Activated CD4-positive, alpha-beta T cell treated with anti-CD3 and anti-CD28 coated beads, Interleukin-2, amount 50 U/mL, for 4 hours (primary cell): ENCODE measurements at regions not wholly inside any gene's neighbourhood (a gene's known extent, or its start where the extent isn't known, plus 50 kb on each side); places are given as distances from the start of the nearest gene placed in this dataset.
"Not testable (repeated sequence)": the region's sequence is repeated elsewhere in the genome, so short reads cannot be mapped to it uniquely, and the experiment has no call there.

Experiments
- DNase-seq, 2 experiments: peaks; one replicate each; pipeline ENCODE4 v3.0.0-alpha.2; 2020

GRCh38 chr13:99078017-99078771 is 100.3 kb upstream of the DOCK9 start:
- DNase-seq = no peak

- no peak for DNase-seq
Observed at GRCh38 chr13:99080131-99080530, 102.3 kb upstream of the DOCK9 start.

GRCh38 chr13:99083981-99084380 is 106.1 kb upstream of the DOCK9 start:
- no peak for DNase-seq

DNA sequence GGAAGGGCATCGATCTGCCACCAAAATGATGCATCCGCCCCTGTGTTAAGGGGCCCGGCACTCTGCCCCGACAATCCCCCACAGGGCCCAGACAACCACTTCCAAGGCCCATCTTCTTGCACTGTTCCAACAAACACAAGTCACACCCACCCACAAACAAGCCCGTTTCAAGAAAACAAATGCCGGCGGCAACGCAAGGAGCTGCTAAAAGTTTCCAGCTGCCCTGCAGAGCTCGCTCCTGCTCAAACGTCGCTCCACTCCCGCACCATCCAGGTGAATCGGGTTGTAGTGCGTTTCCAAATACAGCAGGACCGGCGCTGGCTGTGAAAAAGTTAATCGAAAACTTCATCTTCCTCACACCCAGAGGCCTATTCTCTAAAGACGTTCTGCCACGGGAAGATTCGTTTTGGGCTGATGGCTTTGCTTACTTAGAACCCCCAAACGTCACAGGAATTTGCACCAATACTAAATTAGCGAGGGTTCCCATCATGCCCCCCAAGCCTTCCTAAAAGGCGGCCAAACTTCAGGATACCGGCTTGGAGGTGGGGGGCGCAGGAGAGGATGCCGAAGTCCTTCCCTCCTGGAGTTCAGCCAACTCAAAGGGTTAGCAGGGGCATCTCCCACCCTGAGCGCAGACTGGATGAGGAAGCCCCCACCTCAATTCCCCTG is 107.4 kb upstream of the DOCK9 start:
- peak in 1 of 2 experiments; percentile 4 for DNase-seq

GRCh38 chr13:99085808-99086266 is 108.0 kb upstream of the DOCK9 start:
- DNase-seq = no peak

- peak; percentile 72 to 79 for DNase-seq
Observed at GRCh38 chr13:99086267-99087097, 108.6 kb upstream of the DOCK9 start.

DNA sequence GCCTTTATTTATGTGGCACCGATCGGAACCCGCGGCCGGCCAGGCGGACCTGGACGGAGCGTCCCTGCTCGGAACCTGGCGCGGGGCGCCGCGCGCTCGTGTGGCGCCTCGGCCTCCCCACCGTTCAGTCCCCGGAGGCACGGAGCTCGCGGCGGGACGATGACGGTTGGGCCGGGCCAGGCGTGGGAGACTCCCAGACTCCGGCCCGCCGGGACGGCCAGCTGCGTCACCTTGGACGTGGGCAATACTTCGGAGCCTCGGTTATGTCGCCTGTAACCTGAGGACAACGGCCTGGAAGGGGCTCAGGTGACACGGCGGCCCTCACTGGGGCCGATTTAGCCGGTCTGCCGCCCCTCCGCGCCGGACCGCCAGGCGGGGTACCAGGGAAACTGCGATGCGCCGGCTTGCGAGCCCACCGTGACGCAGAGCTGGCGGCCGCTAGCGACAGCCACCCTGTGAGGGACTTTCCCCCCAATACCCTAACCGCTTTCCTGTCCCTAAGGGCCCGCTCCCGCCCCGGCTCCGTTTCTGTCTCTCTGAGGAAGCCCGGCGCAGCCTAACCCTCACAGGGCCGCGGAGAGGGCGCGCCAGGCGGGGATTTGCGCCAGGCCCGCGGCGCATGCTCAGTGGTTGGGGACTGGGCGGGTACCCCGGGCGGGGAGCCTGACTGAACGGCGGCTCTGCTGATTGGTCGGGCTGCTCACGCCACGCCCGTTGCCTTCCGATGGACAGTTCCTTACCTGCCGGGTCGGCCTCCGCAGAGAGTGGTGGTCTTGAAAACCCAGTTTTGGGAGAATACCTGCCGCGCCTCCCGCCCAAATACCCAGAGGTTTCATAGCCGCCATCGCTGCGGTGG is 109.5 kb upstream of the DOCK9 start:
- peak; percentile 89 to 91 for DNase-seq

DNA sequence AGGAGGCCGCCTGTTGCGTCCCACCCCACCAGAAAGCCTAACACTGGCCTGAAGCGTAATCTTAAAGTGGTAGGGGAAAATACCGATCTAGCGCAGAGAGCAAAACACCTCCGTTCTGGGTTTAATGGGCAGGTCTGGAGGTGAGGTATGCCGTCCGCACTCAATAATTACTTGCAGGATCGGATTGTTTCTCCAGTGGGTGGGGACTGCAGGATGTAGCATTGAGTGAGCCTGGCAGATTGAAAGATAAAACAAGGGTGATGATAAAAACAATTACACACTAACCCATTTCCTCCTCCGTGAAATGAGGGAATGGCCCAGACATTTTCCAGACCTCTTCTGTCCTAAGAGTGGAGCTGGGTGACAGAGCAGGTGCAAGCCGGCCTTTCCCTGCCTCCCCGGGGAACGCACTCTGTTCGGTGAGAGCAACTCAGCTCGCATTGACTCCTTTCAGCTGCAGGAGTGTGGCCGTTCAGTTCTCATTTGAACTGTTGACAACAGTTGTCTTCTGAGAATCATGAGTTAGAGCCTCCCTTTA is 110.2 kb upstream of the DOCK9 start:
- DNase-seq = peak in 1 of 2 experiments; percentile 9

GRCh38 chr13:99093997-99094396 is 106.7 kb upstream of the UBAC2 start:
- no peak for DNase-seq

DNA sequence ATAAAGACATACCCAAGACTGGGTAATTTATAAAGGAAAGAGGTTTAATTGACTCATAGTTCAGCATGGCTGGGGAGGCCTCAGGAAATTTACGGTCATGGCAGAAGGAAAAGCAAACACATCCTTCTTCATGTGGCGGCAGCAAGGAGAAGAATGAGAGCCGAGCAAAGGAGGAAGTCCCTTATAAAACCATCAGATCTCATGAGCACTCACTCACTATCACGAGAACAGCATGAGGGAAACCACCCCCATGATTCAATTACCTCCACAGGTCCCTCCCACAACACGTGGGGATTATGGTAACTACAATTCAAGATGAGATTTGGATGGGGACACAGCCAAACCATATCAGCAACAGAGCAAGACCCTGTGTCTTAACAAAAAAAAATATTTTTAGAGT is 98.8 kb upstream of the UBAC2 start:
- DNase-seq = not testable (repeated sequence)

GRCh38 chr13:99103536-99103935 is 97.1 kb upstream of the UBAC2 start:
- no peak for DNase-seq

- DNase-seq = no peak
Observed at GRCh38 chr13:99104396-99104795, 96.3 kb upstream of the UBAC2 start.

GRCh38 chr13:99105160-99105559 is 95.5 kb upstream of the UBAC2 start:
- DNase-seq = no peak

GRCh38 chr13:99113351-99113750 is 87.3 kb upstream of the UBAC2 start:
- no peak for DNase-seq

DNA sequence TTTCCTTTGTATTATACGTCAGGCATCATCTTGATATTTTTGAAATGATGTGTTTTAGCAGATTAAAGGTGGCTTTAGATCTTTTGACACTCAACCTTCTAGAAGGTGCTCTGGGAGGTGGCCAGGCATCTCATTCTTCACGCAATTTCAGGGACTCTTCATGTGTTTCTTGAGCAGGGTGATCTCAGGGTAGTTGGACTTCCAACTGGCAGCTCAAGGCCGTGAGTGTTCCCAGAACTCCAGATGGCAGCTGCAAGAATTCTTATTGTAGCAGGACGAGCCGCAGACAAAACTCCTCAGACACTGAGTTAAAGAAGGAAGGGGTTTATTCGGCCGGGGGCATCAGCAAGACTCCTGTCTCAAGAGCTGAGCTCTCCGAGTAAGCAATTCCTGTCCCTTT is 82.5 kb upstream of the UBAC2 start:
- DNase-seq = no peak

- DNase-seq = peak in 1 of 2 experiments; percentile 5
Observed at GRCh38 chr13:99119656-99120055, 81.0 kb upstream of the UBAC2 start.

GRCh38 chr13:99120751-99121150 is 79.9 kb upstream of the UBAC2 start:
- DNase-seq = no peak

GRCh38 chr13:99122171-99122570 is 78.5 kb upstream of the UBAC2 start:
- no peak for DNase-seq

- DNase-seq = no peak
Observed at GRCh38 chr13:99123101-99124045, 77.3 kb upstream of the UBAC2 start.

DNA sequence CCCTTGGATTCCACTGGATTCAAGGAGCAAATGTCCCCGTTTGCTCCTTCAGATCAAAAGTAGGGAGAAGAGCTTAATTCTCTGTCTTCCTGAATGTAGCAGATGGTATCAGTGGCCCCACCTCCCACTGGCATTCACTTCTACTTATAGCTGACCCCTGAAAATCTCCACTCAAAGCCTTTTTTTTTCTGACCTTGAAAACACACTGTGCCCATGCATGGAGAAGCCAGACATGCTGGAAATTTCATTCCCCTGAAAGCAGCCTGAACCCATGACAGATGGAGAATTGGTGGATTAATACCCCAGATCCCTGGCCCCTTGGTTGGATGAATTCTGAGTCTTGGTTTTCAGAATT is 76.6 kb upstream of the UBAC2 start:
- DNase-seq = no peak

DNA sequence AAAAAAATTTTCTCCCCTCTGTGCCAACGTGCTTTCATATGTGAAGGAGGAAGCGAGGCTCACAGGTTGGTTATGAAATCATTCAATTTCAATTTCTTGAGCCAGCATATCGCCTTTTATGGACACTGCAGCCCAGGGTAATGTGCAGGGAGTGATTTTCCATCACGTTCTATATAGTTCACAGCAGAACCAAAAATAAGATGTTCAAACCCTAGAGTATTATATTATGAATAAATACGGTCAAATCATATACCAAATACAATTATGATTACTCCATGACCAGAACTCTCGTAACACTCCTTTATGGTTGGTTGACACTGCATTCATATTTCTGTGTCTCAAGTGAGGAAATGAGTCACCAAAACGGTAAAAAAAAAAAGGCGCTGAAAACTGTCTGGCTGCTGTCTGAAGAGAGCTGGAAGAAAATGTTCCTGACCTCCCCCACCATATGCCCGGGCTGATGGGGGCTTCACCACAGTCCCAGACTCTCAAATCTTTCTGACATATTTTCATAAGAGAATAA is 75.8 kb upstream of the UBAC2 start:
- DNase-seq = no peak
